Glutamatergic neuron (in vitro differentiated cells): ENCODE measurements at regions not wholly inside any gene's neighbourhood (a gene's known extent, or its start where the extent isn't known, plus 50 kb on each side); places are given as distances from the start of the nearest gene placed in this dataset.

Source experiments
- DNase-seq: peaks from one replicate; pipeline ENCODE4 v3.0.0; 2022
- H3K27ac Mint-ChIP-seq: one replicate; pipeline ENCODE4 v1.8.0; 2020; ENCODE audit warnings: mild to moderate bottlenecking, mixed read lengths, inconsistent platforms; ENCODE audit not compliant: unreplicated experiment
- H3K27me3 Mint-ChIP-seq: one replicate; pipeline ENCODE4 v1.8.0; 2020; ENCODE audit warnings: mild to moderate bottlenecking, moderate library complexity, mixed read lengths, inconsistent platforms; ENCODE audit not compliant: unreplicated experiment
- H3K36me3 Mint-ChIP-seq: one replicate; pipeline ENCODE4 v1.8.0; 2020; ENCODE audit warnings: mild to moderate bottlenecking, mixed read lengths, inconsistent platforms; ENCODE audit not compliant: unreplicated experiment
- H3K4me1 Mint-ChIP-seq: one replicate; pipeline ENCODE4 v1.8.0; 2020; ENCODE audit warnings: mild to moderate bottlenecking, low read depth, mixed read lengths, inconsistent platforms; ENCODE audit not compliant: unreplicated experiment
- H3K4me3 Mint-ChIP-seq: one replicate; pipeline ENCODE4 v1.8.0; 2020; ENCODE audit warnings: mild to moderate bottlenecking, mixed read lengths, inconsistent platforms; ENCODE audit not compliant: unreplicated experiment
- H3K9me3 Mint-ChIP-seq: one replicate; pipeline ENCODE4 v1.8.0; 2020; ENCODE audit warnings: mild to moderate bottlenecking, moderate library complexity, mixed read lengths, inconsistent platforms; ENCODE audit not compliant: unreplicated experiment
- CTCF ChIP-seq: fragments of 200-600 bp; sonication (generic); IDR thresholded peaks from one replicate; pipeline ENCODE4 v1.5.0; 2021; ENCODE audit not compliant: partially characterized antibody, unreplicated experiment

GRCh38 chr3:69647081-69647480 lies 92.2 kb upstream of the MITF start:
- Mint-ChIP-seq H3K9me3 (no peaks in the 10 kb centered on the region), H3K4me3 (no peak overlapping the region), H3K27ac (no peak overlapping the region), H3K27me3 (no peaks in the 10 kb centered on the region), H3K4me1 (no peaks in the 10 kb centered on the region), H3K36me3 (no peaks in the 10 kb centered on the region)
- no peak for DNase-seq
- no peak for TF ChIP-seq CTCF

GRCh38 chr3:69646287-69647067 lies 92.8 kb upstream of the MITF start:
- H3K36me3 Mint-ChIP-seq, result no peaks in the 10 kb centered on the region
- TF ChIP-seq CTCF, result no peak
- H3K27me3 Mint-ChIP-seq, result peaks cover 2% of the 10 kb centered on the region
- DNase-seq, result no peak
- H3K4me3 Mint-ChIP-seq, result no peak overlapping the region
- H3K4me1 Mint-ChIP-seq, result no peaks in the 10 kb centered on the region
- H3K9me3 Mint-ChIP-seq, result no peaks in the 10 kb centered on the region
- H3K27ac Mint-ChIP-seq, result no peak overlapping the region

- Mint-ChIP-seq H3K36me3 (no peaks in the 10 kb centered on the region), H3K4me3 (no peak overlapping the region), H3K27me3 (peaks cover 2% of the 10 kb centered on the region), H3K9me3 (no peaks in the 10 kb centered on the region), H3K27ac (no peak overlapping the region), H3K4me1 (no peaks in the 10 kb centered on the region)
- no peak for DNase-seq
- no peak for TF ChIP-seq CTCF
Observed at GRCh38 chr3:69642606-69643005, 96.7 kb upstream of the MITF start.

GRCh38 chr3:69639851-69640250 lies 99.4 kb upstream of the MITF start:
- no peak for TF ChIP-seq CTCF
- H3K4me1 Mint-ChIP-seq, result no peaks in the 10 kb centered on the region

GRCh38 chr3:69628951-69629350 lies 110.3 kb upstream of the MITF start:
- H3K9me3 Mint-ChIP-seq, result peaks cover 1% of the 10 kb centered on the region
- H3K4me1 Mint-ChIP-seq, result no peaks in the 10 kb centered on the region
- DNase-seq, result no peak
- H3K27me3 Mint-ChIP-seq, result no peaks in the 10 kb centered on the region
- no peak overlapping the region for H3K27ac Mint-ChIP-seq
- H3K36me3 Mint-ChIP-seq, result peaks cover 4% of the 10 kb centered on the region
- no peak overlapping the region for H3K4me3 Mint-ChIP-seq
- TF ChIP-seq CTCF, result no peak

More at GRCh38 chr3:69639851-69640250, 99.4 kb upstream of the MITF start:
- H3K27me3 Mint-ChIP-seq, result peaks cover 2% of the 10 kb centered on the region
- no peak for DNase-seq
- H3K36me3 Mint-ChIP-seq, result no peaks in the 10 kb centered on the region
- H3K4me3 Mint-ChIP-seq, result no peak overlapping the region
- no peaks in the 10 kb centered on the region for H3K9me3 Mint-ChIP-seq
- no peak overlapping the region for H3K27ac Mint-ChIP-seq
